H9 (cell line): ENCODE measurements at regions not wholly inside any gene's neighbourhood (a gene's known extent, or its start where the extent isn't known, plus 50 kb on each side); places are given as distances from the start of the nearest gene placed in this dataset.

Experiments
- DNase-seq: peaks from one replicate; pipeline ENCODE4 v3.0.0-alpha.2; 2017
- H2AFZ ChIP-seq: one replicate; pipeline ENCODE4 v1.6.1; 2013; ENCODE audit warnings: mild to moderate bottlenecking, low read length, control low read depth, moderate library complexity
- H2AK5ac ChIP-seq: 2 replicates; pipeline ENCODE4 v1.6.1; 2013; ENCODE audit warnings: low read length, control low read depth, mixed read lengths; ENCODE audit not compliant: insufficient read length
- H2BK120ac ChIP-seq: one replicate; pipeline ENCODE4 v1.6.1; 2013; ENCODE audit warnings: low read depth, mild to moderate bottlenecking, low read length, control low read depth, inconsistent platforms; ENCODE audit not compliant: poor library complexity, severe bottlenecking
- H2BK12ac ChIP-seq: 2 replicates; pipeline ENCODE4 v1.6.1; 2013; ENCODE audit warnings: low read length, control low read depth, mixed read lengths, low read depth; ENCODE audit not compliant: insufficient read length
- H2BK15ac ChIP-seq: 2 replicates; pipeline ENCODE4 v1.6.1; 2013; ENCODE audit warnings: low read depth, low read length, control low read depth
- H2BK20ac ChIP-seq: one replicate; pipeline ENCODE4 v1.6.1; 2013; ENCODE audit warnings: low read depth, mild to moderate bottlenecking, low read length, control low read depth, inconsistent platforms; ENCODE audit not compliant: poor library complexity, severe bottlenecking
- H2BK5ac ChIP-seq: 2 replicates; pipeline ENCODE4 v1.6.1; 2013; ENCODE audit warnings: low read length, control low read depth, mixed read lengths; ENCODE audit not compliant: insufficient read length
- H3K14ac ChIP-seq: 2 replicates; pipeline ENCODE4 v1.6.1; 2013; ENCODE audit warnings: low read length, control low read depth; ENCODE audit not compliant: insufficient read depth
- H3K18ac ChIP-seq: 2 replicates; pipeline ENCODE4 v1.6.1; 2013; ENCODE audit warnings: low read depth, mild to moderate bottlenecking, mixed read lengths, low read length, control low read depth; ENCODE audit not compliant: insufficient read length
- H3K23ac ChIP-seq: 2 replicates; pipeline ENCODE4 v1.6.1; 2013; ENCODE audit warnings: low read length, control low read depth, mixed read lengths, low read depth; ENCODE audit not compliant: insufficient read length
- H3K23me2 ChIP-seq: 2 replicates; pipeline ENCODE4 v1.6.1; 2013; ENCODE audit warnings: low read depth, mild to moderate bottlenecking, mixed read lengths, low read length, control low read depth; ENCODE audit not compliant: insufficient read length, poor library complexity, severe bottlenecking
- H3K27ac ChIP-seq: 2 replicates; pipeline ENCODE4 v1.5.1; 2013; ENCODE audit warnings: low read length, control low read depth, mixed read lengths, low read depth; ENCODE audit not compliant: insufficient read length
- H3K27me3 ChIP-seq: 2 replicates; pipeline ENCODE4 v1.6.1; 2013; ENCODE audit warnings: low read length, control low read depth, inconsistent platforms; ENCODE audit not compliant: insufficient read depth
- H3K4ac ChIP-seq: 2 replicates; pipeline ENCODE4 v1.6.1; 2013; ENCODE audit warnings: low read depth, mild to moderate bottlenecking, control low read depth, inconsistent platforms, low read length, moderate library complexity
- H3K4me1 ChIP-seq: 2 replicates; pipeline ENCODE4 v1.6.1; 2013; ENCODE audit warnings: low read length, control low read depth, inconsistent platforms; ENCODE audit not compliant: insufficient read depth
- H3K4me2 ChIP-seq: 2 replicates; pipeline ENCODE4 v1.6.1; 2013; ENCODE audit warnings: low read length, control low read depth, mixed read lengths; ENCODE audit not compliant: insufficient read length, insufficient read depth
- H3K56ac ChIP-seq: 2 replicates; pipeline ENCODE4 v1.6.1; 2013; ENCODE audit warnings: low read depth, mild to moderate bottlenecking, mixed read lengths, low read length, control low read depth; ENCODE audit not compliant: insufficient read length
- H3K79me1 ChIP-seq: 2 replicates; pipeline ENCODE4 v1.6.1; 2013; ENCODE audit warnings: low read depth, mild to moderate bottlenecking, moderate library complexity, low read length, control low read depth, inconsistent platforms; ENCODE audit not compliant: insufficient read depth, poor library complexity, severe bottlenecking
- H3K79me2 ChIP-seq: 2 replicates; pipeline ENCODE4 v1.6.1; 2013; ENCODE audit warnings: low read length, control low read depth, inconsistent platforms; ENCODE audit not compliant: insufficient read depth
- H3K9ac ChIP-seq: 2 replicates; pipeline ENCODE4 v1.6.1; 2013; ENCODE audit warnings: low read length, control low read depth, mixed read lengths; ENCODE audit not compliant: insufficient read length; ENCODE audit errors: extremely low read depth
- H3K9me3 ChIP-seq: one replicate; pipeline ENCODE4 v1.6.1; 2013; ENCODE audit warnings: low read depth, low read length, inconsistent platforms; ENCODE audit not compliant: control insufficient read depth
- H3T11ph ChIP-seq: one replicate; pipeline ENCODE4 v1.6.1; 2013; ENCODE audit warnings: mild to moderate bottlenecking, low read length, control low read depth, inconsistent platforms
- H4K20me1 ChIP-seq: one replicate; pipeline ENCODE4 v1.6.1; 2013; ENCODE audit not compliant: control insufficient read depth, insufficient read length, insufficient read depth
- H4K5ac ChIP-seq: 2 replicates; pipeline ENCODE4 v1.6.1; 2013; ENCODE audit warnings: low read depth, mild to moderate bottlenecking, mixed read lengths, low read length, control low read depth; ENCODE audit not compliant: insufficient read length
- H4K8ac ChIP-seq: replicated peaks from 2 replicates; pipeline ENCODE4 v1.6.1; 2013; ENCODE audit warnings: low read length, control low read depth, mixed read lengths, low read depth; ENCODE audit not compliant: insufficient read length
- H4K91ac ChIP-seq: 2 replicates; pipeline ENCODE4 v1.6.1; 2013; ENCODE audit warnings: low read depth, mild to moderate bottlenecking, moderate library complexity, mixed read lengths, low read length, control low read depth; ENCODE audit not compliant: insufficient read length
- H3K27ac Mint-ChIP-seq, 3 experiments: 2 replicates in 2 of 3; 3 replicates in 1 of 3; pipeline ENCODE4 v1.8.0; 2020 to 2021; ENCODE audit warnings: mixed read lengths in 3 of 3, mild to moderate bottlenecking in 1 of 3, moderate library complexity in 1 of 3
- H3K27me3 Mint-ChIP-seq: 2 replicates; pipeline ENCODE4 v1.8.0; 2021; ENCODE audit warnings: low read depth, mild to moderate bottlenecking, moderate library complexity, mixed read lengths
- H3K36me3 Mint-ChIP-seq, 3 experiments: 2 replicates in 2 of 3; 3 replicates in 1 of 3; pipeline ENCODE4 v1.8.0; 2020 to 2021; ENCODE audit warnings: low read depth in 3 of 3, mixed read lengths in 3 of 3; ENCODE audit not compliant: insufficient read depth in 1 of 3
- H3K4me1 Mint-ChIP-seq, 2 experiments: 2 replicates each; pipeline ENCODE4 v1.8.0; 2020; ENCODE audit warnings: mixed read lengths in 2 of 2
- H3K4me3 Mint-ChIP-seq, 2 experiments: 2 replicates in 1 of 2; 3 replicates in 1 of 2; pipeline ENCODE4 v1.8.0; 2020 to 2021; ENCODE audit warnings: mild to moderate bottlenecking in 2 of 2, mixed read lengths in 2 of 2, moderate library complexity in 1 of 2
- H3K9me3 Mint-ChIP-seq, 2 experiments: 2 replicates in 1 of 2; 3 replicates in 1 of 2; pipeline ENCODE4 v1.8.0; 2020; ENCODE audit warnings: mild to moderate bottlenecking in 2 of 2, mixed read lengths in 2 of 2, moderate library complexity in 1 of 2
- WGBS: extraction: QIAGEN DNeasy Blood & Tissue Kit; methylation state at CpG from one replicate; pipeline ENCODE4 v1.1.7; 2013; ENCODE audit warnings: missing lambda C conversion rate, low lambda C conversion rate, mixed read lengths; ENCODE audit not compliant: insufficient read length; ENCODE audit errors: extremely low coverage; 5-methylcytosine and 5-hydroxymethylcytosine counted together
- TF ChIP-seq, protein P1 (sequence below): fragments of 200-600 bp; sonication (generic); conservative IDR thresholded peaks from 3 replicates; pipeline ENCODE4 v1.8.0; 2021; ENCODE audit warnings: antibody characterized with exemption, mild to moderate bottlenecking

DNA sequence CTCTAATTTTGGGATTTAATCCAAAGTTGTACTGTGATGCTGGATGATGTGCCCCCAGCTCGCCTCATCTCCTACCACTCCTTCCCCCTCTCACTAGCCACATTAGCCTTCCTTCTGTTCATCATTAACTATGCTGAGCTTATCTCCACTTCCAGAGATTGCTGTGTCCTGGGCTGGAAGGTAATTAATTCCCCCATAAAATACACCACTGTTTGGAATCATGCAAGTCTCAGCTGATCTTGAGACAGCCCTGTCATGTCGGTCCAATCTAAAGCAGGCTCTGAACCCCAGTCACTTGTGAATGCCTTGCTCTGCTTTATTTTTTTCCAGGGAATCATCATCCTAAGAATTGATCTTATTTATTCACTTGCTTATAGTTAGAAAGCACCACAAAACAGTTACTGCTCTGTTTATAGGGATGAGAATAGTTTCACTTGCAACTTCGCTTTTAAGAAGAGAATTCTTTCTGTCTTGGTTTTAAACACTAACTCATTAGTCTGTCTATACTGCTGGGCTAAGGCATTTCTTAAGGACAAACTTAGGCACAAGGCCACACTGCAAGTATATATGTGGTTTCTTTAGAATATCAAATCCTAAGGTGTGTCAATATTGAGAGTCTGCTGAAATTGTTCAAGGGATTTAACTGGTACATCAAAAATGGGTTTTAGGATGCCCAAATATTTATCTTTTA is 341.1 kb upstream of the SEMA3A start:
- no peaks in the 10 kb centered on the region for H3K79me1 ChIP-seq
- no peak overlapping the region for H4K91ac ChIP-seq
- H4K5ac ChIP-seq, result no peak overlapping the region
- H3K4me2 ChIP-seq, result no peak overlapping the region
- no peaks in the 10 kb centered on the region for H3K9me3 ChIP-seq
- no peak overlapping the region for H3K18ac ChIP-seq
- Mint-ChIP-seq H3K27ac (no peak overlapping the region; a peak in 1 of 7 replicates), H3K4me3 (no peak overlapping the region), H3K27me3 (no peaks in the 10 kb centered on the region), H3K9me3 (no peaks in the 10 kb centered on the region), H3K36me3 (no peaks in the 10 kb centered on the region), H3K4me1 (peaks cover 12 to 14% of the 10 kb centered on the region in 2 experiments)
- H3K23me2 ChIP-seq, result no peaks in the 10 kb centered on the region
- H2AK5ac ChIP-seq, result no peak overlapping the region
- no peak overlapping the region for H3K27ac ChIP-seq
- H3K4me1 ChIP-seq, result no peaks in the 10 kb centered on the region
- no peak overlapping the region for H2BK120ac ChIP-seq
- H2BK5ac ChIP-seq, result no peak overlapping the region
- no peak overlapping the region for H2BK20ac ChIP-seq
- no peaks in the 10 kb centered on the region for H4K20me1 ChIP-seq
- no peak overlapping the region for H3K4ac ChIP-seq
- no CpG with 5 or more reads among the region's 3 CpGs for WGBS
- no peak overlapping the region for H2AFZ ChIP-seq
- no peak overlapping the region for H3K9ac ChIP-seq
- H3K27me3 ChIP-seq, result no peaks in the 10 kb centered on the region
- no peak overlapping the region for H3T11ph ChIP-seq
- no peaks in the 10 kb centered on the region for H3K79me2 ChIP-seq
- no peak overlapping the region for H2BK15ac ChIP-seq
- no peak overlapping the region for H3K23ac ChIP-seq
- H3K56ac ChIP-seq, result no peak overlapping the region
- TF ChIP-seq, protein P1, sequence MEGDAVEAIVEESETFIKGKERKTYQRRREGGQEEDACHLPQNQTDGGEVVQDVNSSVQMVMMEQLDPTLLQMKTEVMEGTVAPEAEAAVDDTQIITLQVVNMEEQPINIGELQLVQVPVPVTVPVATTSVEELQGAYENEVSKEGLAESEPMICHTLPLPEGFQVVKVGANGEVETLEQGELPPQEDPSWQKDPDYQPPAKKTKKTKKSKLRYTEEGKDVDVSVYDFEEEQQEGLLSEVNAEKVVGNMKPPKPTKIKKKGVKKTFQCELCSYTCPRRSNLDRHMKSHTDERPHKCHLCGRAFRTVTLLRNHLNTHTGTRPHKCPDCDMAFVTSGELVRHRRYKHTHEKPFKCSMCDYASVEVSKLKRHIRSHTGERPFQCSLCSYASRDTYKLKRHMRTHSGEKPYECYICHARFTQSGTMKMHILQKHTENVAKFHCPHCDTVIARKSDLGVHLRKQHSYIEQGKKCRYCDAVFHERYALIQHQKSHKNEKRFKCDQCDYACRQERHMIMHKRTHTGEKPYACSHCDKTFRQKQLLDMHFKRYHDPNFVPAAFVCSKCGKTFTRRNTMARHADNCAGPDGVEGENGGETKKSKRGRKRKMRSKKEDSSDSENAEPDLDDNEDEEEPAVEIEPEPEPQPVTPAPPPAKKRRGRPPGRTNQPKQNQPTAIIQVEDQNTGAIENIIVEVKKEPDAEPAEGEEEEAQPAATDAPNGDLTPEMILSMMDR, result no peak
- no peak overlapping the region for H2BK12ac ChIP-seq
- no peak overlapping the region for H4K8ac ChIP-seq
- H3K14ac ChIP-seq, result no peak overlapping the region
- no peak for DNase-seq
